ENCODE measurements at regions not wholly inside any gene's neighbourhood (a gene's known extent, or its start where the extent isn't known, plus 50 kb on each side); places are given as distances from the start of the nearest gene placed in this dataset.

GRCh38 chr18:10376731-10377130 lies 77.7 kb upstream of the APCDD1 start:
- no CpG with 5 or more reads among the region's 10 CpGs for WGBS (ENCODE audit: extremely low coverage, insufficient coverage, low lambda C conversion rate)
- H3K9ac ChIP-seq (ENCODE audit: low read length) = no peak overlapping the region

DNA sequence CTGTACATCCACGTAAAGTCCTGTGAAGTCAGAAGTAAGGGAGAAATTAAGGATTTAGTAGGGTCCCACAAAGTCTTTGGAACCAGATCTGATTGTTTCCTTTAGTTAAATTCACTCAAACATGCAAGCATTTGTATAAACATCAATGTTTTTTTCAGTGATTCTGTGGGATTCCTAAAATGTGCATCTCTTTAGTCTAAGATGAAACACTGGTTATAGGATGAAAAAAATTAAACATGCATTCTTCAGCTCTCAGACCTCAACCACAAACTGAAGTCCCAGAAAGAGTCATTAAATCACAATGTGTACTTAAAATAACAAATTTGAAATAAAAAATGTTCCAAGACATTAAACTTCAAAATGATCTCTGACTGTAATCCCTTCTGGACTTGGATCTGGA lies 76.5 kb upstream of the APCDD1 start:
- DNase-seq = no peak

More at GRCh38 chr18:10376731-10377130, 77.7 kb upstream of the APCDD1 start:
- Histone ChIP-seq H2AK5ac (ENCODE audit: low read length) (no peak overlapping the region), H3K27me3 (ENCODE audit: insufficient read depth, low read length, poor library complexity) (no peaks in the 10 kb centered on the region), H3K79me1 (ENCODE audit: low read length) (no peaks in the 10 kb centered on the region), H2BK120ac (ENCODE audit: low read depth, low read length) (no peak overlapping the region), H3K23ac (ENCODE audit: low read length) (no peak overlapping the region), H2BK5ac (ENCODE audit: low read length) (no peak overlapping the region), H4K8ac (ENCODE audit: low read depth, low read length) (no peak overlapping the region), H3K27ac (ENCODE audit: low read depth, low read length) (no peak overlapping the region), H3K4me3 (ENCODE audit: low read length) (no peak overlapping the region), H3K4me1 (ENCODE audit: control insufficient read depth, low read depth, low read length) (no peaks in the 10 kb centered on the region), H3K18ac (ENCODE audit: low read length) (no peak overlapping the region), H3K79me2 (ENCODE audit: control insufficient read depth, insufficient read depth, low read length) (no peaks in the 10 kb centered on the region), H2BK15ac (replicated peaks; ENCODE audit: low read depth) (no peak overlapping the region), H3K36me3 (ENCODE audit: control insufficient read depth, insufficient read depth, low read length) (no peaks in the 10 kb centered on the region), H3K56ac (ENCODE audit: low read length) (no peak overlapping the region), H3K4ac (ENCODE audit: low read depth, low read length) (no peak overlapping the region), H3K4me2 (ENCODE audit: low read length) (no peak overlapping the region), H4K5ac (ENCODE audit: low read length) (no peak overlapping the region)
- DNase-seq = no peak

DNA sequence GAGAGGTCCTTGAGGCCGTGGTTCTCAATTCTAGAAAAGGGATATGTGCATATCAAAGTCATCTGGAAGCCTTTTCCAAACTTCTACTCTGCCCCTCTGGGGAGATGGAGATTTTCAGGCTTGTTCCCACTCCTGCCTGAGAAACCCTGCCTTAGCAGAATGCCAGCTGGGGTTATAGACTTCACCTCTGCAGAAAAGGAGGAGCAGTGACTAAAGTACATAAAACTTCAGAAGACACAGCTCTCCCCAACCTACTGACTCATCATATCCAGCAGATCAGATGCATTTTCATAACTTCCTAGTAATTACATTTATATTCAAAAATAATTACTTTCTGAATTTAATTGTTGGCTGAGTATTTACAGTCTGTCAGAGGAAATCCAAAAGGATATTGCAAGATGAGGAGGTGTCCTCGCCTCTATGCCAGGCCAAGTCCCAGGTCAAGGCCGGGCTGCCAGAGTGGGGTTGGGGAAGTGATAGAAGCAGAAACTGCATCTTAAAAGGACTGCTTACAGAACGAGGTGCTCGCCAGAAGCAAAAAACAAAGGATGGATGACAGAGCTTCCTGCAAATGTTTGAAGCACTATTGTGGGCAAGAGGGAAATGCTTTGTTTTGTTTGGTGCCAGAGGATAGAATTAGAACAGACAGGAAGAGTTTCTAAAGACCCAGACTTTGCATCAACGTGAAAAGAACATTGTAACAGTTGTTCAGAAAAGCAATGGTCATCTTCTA lies 75.6 kb upstream of the APCDD1 start:
- Histone ChIP-seq H3K23ac (ENCODE audit: low read length) (no peak overlapping the region), H4K5ac (ENCODE audit: low read length) (no peak overlapping the region), H2BK15ac (replicated peaks; ENCODE audit: low read depth) (no peak overlapping the region), H3K4me1 (ENCODE audit: control insufficient read depth, low read depth, low read length) (no peaks in the 10 kb centered on the region), H3K56ac (ENCODE audit: low read length) (no peak overlapping the region), H3K9ac (ENCODE audit: low read length) (no peak overlapping the region), H3K79me2 (ENCODE audit: control insufficient read depth, insufficient read depth, low read length) (no peaks in the 10 kb centered on the region), H3K27ac (ENCODE audit: low read depth, low read length) (no peak overlapping the region), H2BK120ac (ENCODE audit: low read depth, low read length) (no peak overlapping the region), H3K36me3 (ENCODE audit: control insufficient read depth, insufficient read depth, low read length) (no peaks in the 10 kb centered on the region), H3K4me3 (ENCODE audit: low read length) (no peak overlapping the region), H3K27me3 (ENCODE audit: insufficient read depth, low read length, poor library complexity) (no peaks in the 10 kb centered on the region), H3K79me1 (ENCODE audit: low read length) (no peaks in the 10 kb centered on the region), H2BK5ac (ENCODE audit: low read length) (no peak overlapping the region), H3K4me2 (ENCODE audit: low read length) (no peak overlapping the region), H3K4ac (ENCODE audit: low read depth, low read length) (no peak overlapping the region), H2AK5ac (ENCODE audit: low read length) (no peak overlapping the region), H3K18ac (ENCODE audit: low read length) (no peak overlapping the region), H4K8ac (ENCODE audit: low read depth, low read length) (no peak overlapping the region)
- DNase-seq = no peak
- no CpG with 5 or more reads among the region's 6 CpGs for WGBS (ENCODE audit: extremely low coverage, insufficient coverage, low lambda C conversion rate)

More for the DNA sequence above, 76.5 kb upstream of the APCDD1 start:
- H2BK15ac ChIP-seq (replicated peaks; ENCODE audit: low read depth) = no peak overlapping the region
- no peaks in the 10 kb centered on the region for H3K79me2 ChIP-seq (ENCODE audit: control insufficient read depth, insufficient read depth, low read length)
- no peaks in the 10 kb centered on the region for H3K27me3 ChIP-seq (ENCODE audit: insufficient read depth, low read length, poor library complexity)
- H3K79me1 ChIP-seq (ENCODE audit: low read length) = no peaks in the 10 kb centered on the region
- no peak overlapping the region for H2BK5ac ChIP-seq (ENCODE audit: low read length)
- WGBS (ENCODE audit: extremely low coverage, insufficient coverage, low lambda C conversion rate) = no CpG with 5 or more reads among the region's 1 CpG
- H4K8ac ChIP-seq (ENCODE audit: low read depth, low read length) = no peak overlapping the region
- no peaks in the 10 kb centered on the region for H3K36me3 ChIP-seq (ENCODE audit: control insufficient read depth, insufficient read depth, low read length)
- no peak overlapping the region for H3K4me2 ChIP-seq (ENCODE audit: low read length)
- no peak overlapping the region for H3K23ac ChIP-seq (ENCODE audit: low read length)
- H3K27ac ChIP-seq (ENCODE audit: low read depth, low read length) = no peak overlapping the region
- no peak overlapping the region for H4K5ac ChIP-seq (ENCODE audit: low read length)
- H3K4me3 ChIP-seq (ENCODE audit: low read length) = no peak overlapping the region
- no peak overlapping the region for H3K4ac ChIP-seq (ENCODE audit: low read depth, low read length)
- no peaks in the 10 kb centered on the region for H3K4me1 ChIP-seq (ENCODE audit: control insufficient read depth, low read depth, low read length)
- no peak overlapping the region for H3K18ac ChIP-seq (ENCODE audit: low read length)
- no peak overlapping the region for H3K9ac ChIP-seq (ENCODE audit: low read length)
- no peak overlapping the region for H2BK120ac ChIP-seq (ENCODE audit: low read depth, low read length)
- no peak overlapping the region for H3K56ac ChIP-seq (ENCODE audit: low read length)
- no peak overlapping the region for H2AK5ac ChIP-seq (ENCODE audit: low read length)

DNA sequence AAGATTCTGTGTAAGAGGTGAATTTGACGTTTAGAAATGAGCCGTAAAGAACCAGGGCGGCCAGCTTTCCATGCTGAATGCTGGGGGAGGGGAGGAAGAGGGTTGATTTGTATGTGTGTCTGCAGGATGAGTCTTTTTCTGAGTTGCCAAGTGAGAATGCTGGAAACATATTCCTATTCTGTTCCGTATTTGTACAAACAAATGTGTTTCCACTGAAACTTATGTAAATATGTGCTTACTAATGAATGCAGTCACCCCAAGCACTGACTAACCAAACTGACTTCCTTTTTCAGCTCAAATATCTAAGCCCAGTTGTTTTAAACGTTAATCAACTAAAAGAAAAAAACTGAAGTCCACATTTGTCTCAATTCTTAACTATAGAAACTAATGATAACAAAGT lies 74.9 kb upstream of the APCDD1 start:
- Histone ChIP-seq H2BK120ac (ENCODE audit: low read depth, low read length) (no peak overlapping the region), H2BK15ac (replicated peaks; ENCODE audit: low read depth) (no peak overlapping the region), H3K36me3 (ENCODE audit: control insufficient read depth, insufficient read depth, low read length) (no peaks in the 10 kb centered on the region), H3K27me3 (ENCODE audit: insufficient read depth, low read length, poor library complexity) (no peaks in the 10 kb centered on the region), H3K9ac (ENCODE audit: low read length) (no peak overlapping the region), H2AK5ac (ENCODE audit: low read length) (no peak overlapping the region), H3K4me1 (ENCODE audit: control insufficient read depth, low read depth, low read length) (no peaks in the 10 kb centered on the region), H3K4me3 (ENCODE audit: low read length) (no peak overlapping the region), H3K4me2 (ENCODE audit: low read length) (no peak overlapping the region), H3K23ac (ENCODE audit: low read length) (no peak overlapping the region), H2BK5ac (ENCODE audit: low read length) (no peak overlapping the region), H4K8ac (ENCODE audit: low read depth, low read length) (no peak overlapping the region), H3K79me1 (ENCODE audit: low read length) (no peaks in the 10 kb centered on the region), H3K18ac (ENCODE audit: low read length) (no peak overlapping the region), H3K79me2 (ENCODE audit: control insufficient read depth, insufficient read depth, low read length) (no peaks in the 10 kb centered on the region), H3K56ac (ENCODE audit: low read length) (no peak overlapping the region), H3K27ac (ENCODE audit: low read depth, low read length) (no peak overlapping the region), H3K4ac (ENCODE audit: low read depth, low read length) (no peak overlapping the region), H4K5ac (ENCODE audit: low read length) (no peak overlapping the region)
- WGBS (ENCODE audit: extremely low coverage, insufficient coverage, low lambda C conversion rate) = no CpG with 5 or more reads among the region's 5 CpGs
- DNase-seq = no peak

DNA sequence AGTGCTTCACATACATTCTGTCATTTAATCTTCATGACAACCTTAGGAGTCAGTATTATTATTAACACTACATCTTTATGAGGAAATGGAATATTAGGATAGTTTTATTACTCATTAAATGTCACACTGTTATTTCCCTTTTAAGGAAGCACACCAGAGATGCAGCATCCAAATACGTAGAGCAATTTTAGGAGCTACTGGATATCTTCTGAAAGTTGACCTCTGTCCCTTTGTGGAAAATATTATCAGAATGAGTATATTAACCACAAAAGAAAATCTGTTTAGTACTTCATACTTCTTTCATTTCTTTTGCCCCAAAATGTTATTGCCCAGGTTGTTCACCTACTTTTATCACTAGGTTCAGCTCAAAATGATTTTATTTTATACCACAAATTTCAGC lies 72.9 kb upstream of the APCDD1 start:
- no peak overlapping the region for H3K9ac ChIP-seq (ENCODE audit: low read length)

GRCh38 chr18:10381951-10382350 lies 72.5 kb upstream of the APCDD1 start:
- Histone ChIP-seq H2BK120ac (ENCODE audit: low read depth, low read length) (no peak overlapping the region), H3K18ac (ENCODE audit: low read length) (no peak overlapping the region), H3K4ac (ENCODE audit: low read depth, low read length) (no peak overlapping the region), H4K5ac (ENCODE audit: low read length) (no peak overlapping the region), H2BK5ac (ENCODE audit: low read length) (no peak overlapping the region), H2BK15ac (replicated peaks; ENCODE audit: low read depth) (no peak overlapping the region), H3K27me3 (ENCODE audit: insufficient read depth, low read length, poor library complexity) (no peaks in the 10 kb centered on the region), H3K36me3 (ENCODE audit: control insufficient read depth, insufficient read depth, low read length) (no peaks in the 10 kb centered on the region), H3K4me3 (ENCODE audit: low read length) (no peak overlapping the region), H3K23ac (ENCODE audit: low read length) (no peak overlapping the region), H3K4me2 (ENCODE audit: low read length) (no peak overlapping the region), H2AK5ac (ENCODE audit: low read length) (no peak overlapping the region), H3K9ac (ENCODE audit: low read length) (no peak overlapping the region), H3K4me1 (ENCODE audit: control insufficient read depth, low read depth, low read length) (no peaks in the 10 kb centered on the region), H3K79me2 (ENCODE audit: control insufficient read depth, insufficient read depth, low read length) (no peaks in the 10 kb centered on the region), H4K8ac (ENCODE audit: low read depth, low read length) (no peak overlapping the region), H3K56ac (ENCODE audit: low read length) (no peak overlapping the region), H3K27ac (ENCODE audit: low read depth, low read length) (no peak overlapping the region), H3K79me1 (ENCODE audit: low read length) (no peaks in the 10 kb centered on the region)
- WGBS (ENCODE audit: extremely low coverage, insufficient coverage, low lambda C conversion rate) = no CpG with 5 or more reads among the region's 4 CpGs
- DNase-seq = no peak

More for the DNA sequence above, 72.9 kb upstream of the APCDD1 start:
- Histone ChIP-seq H3K56ac (ENCODE audit: low read length) (no peak overlapping the region), H3K79me1 (ENCODE audit: low read length) (no peaks in the 10 kb centered on the region), H3K36me3 (ENCODE audit: control insufficient read depth, insufficient read depth, low read length) (no peaks in the 10 kb centered on the region), H3K4me1 (ENCODE audit: control insufficient read depth, low read depth, low read length) (no peaks in the 10 kb centered on the region), H3K23ac (ENCODE audit: low read length) (no peak overlapping the region), H3K4ac (ENCODE audit: low read depth, low read length) (no peak overlapping the region), H4K8ac (ENCODE audit: low read depth, low read length) (no peak overlapping the region), H3K18ac (ENCODE audit: low read length) (no peak overlapping the region), H4K5ac (ENCODE audit: low read length) (no peak overlapping the region), H3K79me2 (ENCODE audit: control insufficient read depth, insufficient read depth, low read length) (no peaks in the 10 kb centered on the region), H3K4me2 (ENCODE audit: low read length) (no peak overlapping the region), H3K4me3 (ENCODE audit: low read length) (no peak overlapping the region), H2BK120ac (ENCODE audit: low read depth, low read length) (no peak overlapping the region), H3K27me3 (ENCODE audit: insufficient read depth, low read length, poor library complexity) (no peaks in the 10 kb centered on the region), H2BK5ac (ENCODE audit: low read length) (no peak overlapping the region), H2BK15ac (replicated peaks; ENCODE audit: low read depth) (no peak overlapping the region), H3K27ac (ENCODE audit: low read depth, low read length) (no peak overlapping the region), H2AK5ac (ENCODE audit: low read length) (no peak overlapping the region)
- no peak for DNase-seq
- no CpG with 5 or more reads among the region's 1 CpG for WGBS (ENCODE audit: extremely low coverage, insufficient coverage, low lambda C conversion rate)

Data from mesendoderm (in vitro differentiated cells).